HG03432 (cell line): ENCODE measurements at regions not wholly inside any gene's neighbourhood (a gene's known extent, or its start where the extent isn't known, plus 50 kb on each side); places are given as distances from the start of the nearest gene placed in this dataset.
A peak's percentile ranks its signal among the peaks of the same experiment; 100 is the strongest.

ENCODE experiments used
- ATAC-seq: cut with Tn5 transposase; IDR thresholded peaks from one replicate; pipeline ENCODE4 v1.9.1; 2021; ENCODE audit warnings: mild to moderate bottlenecking, moderate library complexity; ENCODE audit not compliant: unreplicated experiment

DNA sequence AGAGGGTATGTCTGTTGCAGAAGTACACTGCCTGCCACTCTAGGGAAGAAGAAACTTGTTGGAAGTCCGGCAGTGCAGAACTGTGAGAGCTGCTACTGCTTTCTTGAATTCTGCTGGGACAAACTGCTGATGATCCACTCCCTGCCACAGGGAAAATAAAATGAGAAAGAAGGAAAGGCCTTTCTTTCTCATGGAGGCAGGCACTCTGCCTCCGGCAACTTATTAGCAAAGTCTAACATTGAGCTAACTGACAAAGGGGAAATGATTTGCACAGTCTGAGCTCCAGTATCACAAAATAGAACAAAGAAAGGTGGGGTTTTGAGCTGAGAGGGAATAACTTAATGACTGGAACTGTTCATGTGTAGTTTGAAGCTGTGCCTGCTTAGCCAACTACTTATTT, 134.6 kb downstream of the AASDHPPT start:
- no peak for ATAC-seq

- ATAC-seq = no peak
Measured at GRCh38 chr11:106216281-106216680, 138.8 kb downstream of the AASDHPPT start.

DNA sequence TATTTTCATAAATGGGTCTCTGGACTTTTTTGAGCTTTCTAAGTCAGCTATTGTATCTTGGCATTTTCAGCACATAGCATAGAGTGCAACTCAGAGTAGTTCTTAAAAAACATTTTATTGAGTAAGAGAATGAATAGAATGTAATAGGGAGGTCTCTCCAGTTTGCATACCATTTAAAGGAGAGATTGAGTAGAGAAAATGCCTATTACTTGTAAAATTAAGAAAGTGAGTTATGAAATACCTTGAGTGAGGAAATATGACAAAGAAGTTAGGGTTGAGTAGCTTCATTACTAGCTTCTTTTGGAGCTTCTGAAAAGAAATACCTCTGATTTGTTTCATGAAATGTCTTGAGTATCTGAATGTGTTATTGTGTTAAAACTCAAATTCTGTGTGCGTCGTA, 140.0 kb downstream of the AASDHPPT start:
- ATAC-seq = no peak

DNA sequence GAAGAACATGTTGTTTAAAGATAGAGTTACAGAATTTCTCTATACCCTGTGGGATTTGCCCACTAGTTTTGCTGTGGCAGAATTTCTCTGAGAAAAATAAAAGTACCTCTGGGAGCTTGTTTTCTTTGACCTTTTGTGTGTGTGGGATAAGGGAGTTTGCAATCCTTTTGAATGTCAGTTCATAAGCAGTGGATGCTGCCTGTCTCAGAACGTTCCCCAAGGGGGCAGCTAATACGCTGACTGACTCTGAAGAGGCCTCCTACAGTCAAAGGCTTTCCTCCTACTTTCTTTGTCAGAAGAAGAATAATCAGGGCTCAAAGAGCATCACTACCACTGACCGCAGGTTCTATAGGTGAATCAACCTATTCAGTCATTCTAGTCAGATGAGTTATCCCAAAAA, 140.6 kb downstream of the AASDHPPT start:
- ATAC-seq = no peak

- ATAC-seq = no peak
Measured at GRCh38 chr11:106222626-106223025, 145.2 kb downstream of the AASDHPPT start.

GRCh38 chr11:106224172-106224571, 146.7 kb downstream of the AASDHPPT start:
- ATAC-seq = no peak

DNA sequence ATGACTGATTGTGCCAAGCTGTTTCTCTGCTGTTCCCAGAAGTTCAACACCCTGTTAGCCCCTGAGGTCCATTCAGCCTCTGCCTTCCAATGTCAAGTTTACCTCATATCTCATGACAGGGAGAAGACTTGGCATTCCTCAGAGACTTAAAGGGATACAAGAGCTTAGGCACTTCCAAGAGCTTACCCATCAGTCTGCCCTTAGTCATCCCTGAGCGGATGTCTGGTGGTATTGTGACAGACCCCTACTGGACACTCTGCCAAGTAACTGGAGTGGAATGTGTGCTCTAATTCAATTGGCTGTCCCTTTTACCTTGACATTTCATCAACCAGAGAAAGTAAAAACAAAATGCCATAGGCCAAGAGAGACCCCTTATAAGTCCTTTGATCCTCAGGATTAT, 151.5 kb downstream of the AASDHPPT start:
- ATAC-seq = no peak

DNA sequence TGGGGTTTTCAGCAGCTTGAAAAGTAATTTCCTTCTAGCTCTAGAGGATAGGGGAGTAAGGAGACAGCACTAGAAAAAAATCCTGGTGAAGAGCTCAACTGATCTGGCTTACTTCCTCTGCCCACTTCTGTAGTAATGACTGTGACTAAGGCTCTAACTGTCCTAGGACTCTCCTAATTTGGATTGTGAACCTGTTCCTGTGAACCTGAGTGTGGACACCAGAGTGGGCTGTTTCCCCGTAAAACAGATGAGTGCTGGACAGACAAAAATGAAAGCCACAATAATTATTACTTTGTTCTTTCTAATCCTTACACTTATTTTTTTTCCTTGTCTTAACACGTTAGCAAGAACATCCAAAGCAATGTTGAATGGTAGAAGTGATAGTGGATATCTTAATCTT, 154.1 kb downstream of the AASDHPPT start:
- no peak for ATAC-seq

- peak; percentile 60 for ATAC-seq
Measured at GRCh38 chr11:106233191-106233590, 155.7 kb downstream of the AASDHPPT start.

- ATAC-seq = peak; percentile 52
Measured at GRCh38 chr11:106234794-106235193, 157.3 kb downstream of the AASDHPPT start.

GRCh38 chr11:106236295-106236694, 158.8 kb downstream of the AASDHPPT start:
- ATAC-seq = no peak

GRCh38 chr11:106238704-106239360, 161.4 kb downstream of the AASDHPPT start:
- no peak for ATAC-seq

- ATAC-seq = no peak
Measured at GRCh38 chr11:106241601-106242257, 164.3 kb downstream of the AASDHPPT start.

DNA sequence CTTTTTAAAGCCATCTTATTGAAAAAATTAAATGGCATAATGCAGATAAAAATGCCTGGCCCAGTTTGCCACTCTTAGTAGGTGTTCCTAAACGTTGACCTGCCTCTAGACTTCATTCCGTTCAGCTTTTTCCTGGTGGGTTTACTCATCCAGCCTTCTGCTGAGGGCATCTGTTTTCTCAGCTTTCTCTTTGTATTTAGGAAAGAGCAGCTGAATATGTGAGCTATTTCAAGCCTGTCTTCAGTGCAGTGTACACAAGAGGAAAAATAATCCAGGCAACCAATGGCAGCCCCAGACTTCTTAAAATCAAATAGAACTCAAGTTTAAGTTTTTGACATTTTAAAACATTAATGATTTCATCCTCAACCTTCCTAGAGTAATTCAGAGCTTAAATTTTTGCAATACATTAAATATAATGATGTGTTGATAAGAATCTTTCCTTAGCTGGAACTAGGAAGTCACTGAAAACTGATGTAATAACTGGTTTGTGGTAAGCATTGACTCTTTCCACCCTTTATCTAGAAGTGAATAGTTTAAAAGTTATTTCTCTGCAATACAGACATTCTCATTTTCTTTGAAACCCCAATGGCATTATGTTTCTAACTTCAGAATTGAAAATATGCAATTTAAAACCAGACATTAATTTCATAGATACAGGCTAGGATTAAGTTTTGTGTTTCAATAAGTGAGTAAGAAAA, 165.4 kb downstream of the AASDHPPT start:
- ATAC-seq = no peak

GRCh38 chr11:106246495-106246894, 169.0 kb downstream of the AASDHPPT start:
- ATAC-seq = no peak

GRCh38 chr11:106249617-106250239, 172.3 kb downstream of the AASDHPPT start:
- ATAC-seq = no peak

GRCh38 chr11:106262852-106263251, 185.4 kb downstream of the AASDHPPT start:
- ATAC-seq = no peak

DNA sequence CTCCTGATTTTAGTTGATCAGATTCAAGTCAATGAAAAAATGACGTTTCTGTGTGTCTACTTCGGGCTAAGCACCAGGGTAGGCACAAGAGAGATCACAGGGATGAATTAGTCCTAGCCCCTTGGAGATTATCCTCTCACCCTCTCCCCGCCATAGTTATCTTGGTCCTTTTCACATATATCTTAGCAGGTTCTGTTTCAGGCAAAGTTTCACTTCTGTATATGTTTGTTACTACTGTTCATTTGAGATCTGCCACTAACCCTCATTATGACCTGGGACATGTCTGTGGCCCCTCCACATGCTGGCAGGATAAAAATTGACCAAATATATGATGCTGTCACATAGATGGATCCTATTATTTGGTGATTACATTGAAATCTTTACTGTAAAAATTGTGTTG, 186.1 kb downstream of the AASDHPPT start:
- ATAC-seq = no peak

DNA sequence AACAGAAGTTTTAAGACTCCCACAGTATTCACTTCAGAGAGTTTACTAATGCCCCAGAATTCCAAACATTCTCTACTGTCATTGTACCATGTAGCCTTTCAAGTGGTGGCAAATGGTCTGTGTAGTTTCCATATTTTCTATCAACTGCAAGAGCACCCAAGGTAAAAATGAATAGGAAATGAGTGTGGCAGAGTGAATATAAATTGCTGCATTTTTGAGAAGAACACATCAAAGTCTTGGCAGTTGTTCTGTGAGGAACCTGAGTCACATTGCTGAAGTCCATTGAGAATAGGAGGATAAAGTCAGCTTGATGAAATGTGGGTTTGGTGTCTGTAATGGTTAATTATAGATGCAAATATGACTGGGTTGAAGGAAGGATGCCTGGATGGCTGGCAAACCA, 193.6 kb downstream of the AASDHPPT start:
- no peak for ATAC-seq

DNA sequence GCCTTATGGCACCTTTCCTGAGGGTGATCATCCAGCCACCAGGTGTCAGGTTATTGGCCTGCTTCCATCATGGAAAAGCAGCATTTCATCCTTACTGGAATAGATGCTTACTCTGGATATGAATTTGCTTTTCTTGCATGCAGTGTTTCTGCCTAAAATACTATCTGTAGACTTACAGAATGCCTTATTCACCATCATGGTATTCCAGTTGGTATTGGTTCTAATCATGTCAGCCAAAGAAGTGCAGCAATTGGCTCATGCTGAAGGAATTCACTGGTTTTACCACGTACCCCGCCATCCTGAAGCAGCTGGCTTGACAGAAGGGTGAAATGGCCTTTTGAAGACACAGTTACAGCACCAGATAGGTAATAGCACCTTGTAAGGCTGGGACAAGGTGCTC, 194.2 kb downstream of the AASDHPPT start:
- no peak for ATAC-seq

- ATAC-seq = no peak
Measured at GRCh38 chr11:106275151-106275550, 197.7 kb downstream of the AASDHPPT start.

DNA sequence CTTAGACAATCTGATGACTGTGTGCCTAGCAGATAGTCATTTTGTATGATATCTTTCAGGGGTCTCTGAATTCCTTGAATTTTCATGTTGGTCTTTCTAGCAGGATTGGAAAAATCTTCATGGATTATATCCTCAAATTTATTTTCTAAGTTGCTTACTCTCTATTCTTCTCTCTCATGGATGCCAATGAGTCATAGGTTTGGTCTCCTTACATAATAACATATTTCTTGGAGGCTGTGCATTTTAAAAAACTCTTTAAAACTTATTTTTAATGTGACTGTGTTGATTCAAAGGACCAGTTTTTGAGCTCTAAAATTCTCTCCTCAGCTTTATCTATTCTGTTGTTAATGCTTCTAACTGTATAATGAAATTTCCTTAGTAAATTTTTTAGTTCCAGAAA, 198.7 kb downstream of the AASDHPPT start:
- no peak for ATAC-seq
